K562 (cell line): ENCODE measurements at regions not wholly inside any gene's neighbourhood (a gene's known extent, or its start where the extent isn't known, plus 50 kb on each side); places are given as distances from the start of the nearest gene placed in this dataset.

Source experiments
- ATAC-seq: fragments of 200-7000 bp; cut with Tn5 transposase; 3 replicates; pipeline ENCODE4 v1.9.1; 2020; ENCODE audit warnings: moderate library complexity
- BruUV-seq: library from RNA; stranded (reverse); fragments of 400-500 nt; replicated peaks from 2 replicates; lab custom pipeline; 2021; lab: Mats Ljungman, UMichigan
- CTCF ChIA-PET: fragments of 300-600 bp; formaldehyde crosslinking; extraction: SDS; loops from one replicate; lab custom pipeline; 2021; ENCODE audit warnings: low intra/inter-chr PET ratio; lab: Yijun Ruan, JAX
- POLR2A ChIA-PET: fragments of 300-600, 350-650 bp; sonication (Branson Sonifier 250); formaldehyde crosslinking; extraction: SDS; loops from one replicate; lab custom pipeline; 2021; ENCODE audit warnings: antibody characterized with exemption, inconsistent platforms; lab: Yijun Ruan, JAX
- DNase-seq, 4 experiments: peaks; one replicate each; pipeline versions ENCODE4 v3.0.0 to v3.0.0-alpha.2; 2011 to 2018; ENCODE audit warnings: low spot score in 3 of 4, mixed read lengths in 3 of 4; ENCODE audit errors: extremely low read depth in 1 of 4
- FAIRE-seq: peaks from 2 replicates; lab custom pipeline; 2011; peaks lifted over from hg19 to GRCh38; lab: Jason Lieb, UNC
- H2AFZ ChIP-seq: 2 replicates; pipeline ENCODE4 v1.6.0; 2011; ENCODE audit warnings: low read depth, low read length, control low read depth, inconsistent platforms
- H3K27ac ChIP-seq: fragments of 200-600 bp; 3 replicates; pipeline ENCODE4 v1.8.0; 2011; ENCODE audit warnings: low read depth, mild to moderate bottlenecking, control low read depth, inconsistent platforms, low read length, moderate library complexity, mixed read lengths; ENCODE audit errors: extremely low read depth
- H3K27me3 ChIP-seq, 2 experiments: fragments of 300-600 bp in 1 of 2; 2 replicates in 1 of 2; 3 replicates in 1 of 2; pipeline versions ENCODE4 v1.6.0 to v1.8.0; 2011; ENCODE audit warnings: inconsistent platforms in 2 of 2, low read length in 2 of 2, mild to moderate bottlenecking in 1 of 2, mixed read lengths in 1 of 2, moderate library complexity in 1 of 2; ENCODE audit not compliant: control insufficient read depth in 2 of 2, insufficient read depth in 2 of 2
- H3K36me3 ChIP-seq: fragments of 300-600 bp; 3 replicates; pipeline ENCODE4 v1.8.0; 2011; ENCODE audit warnings: mild to moderate bottlenecking, low read length, inconsistent platforms; ENCODE audit not compliant: control insufficient read depth, insufficient read depth
- H3K4me1 ChIP-seq, 2 experiments: fragments of 200-600 bp in 1 of 2; replicated peaks in 1 of 2; 2 replicates in 1 of 2; 3 replicates in 1 of 2; pipeline versions ENCODE4 v1.5.1 to v1.8.0; 2011; ENCODE audit warnings: inconsistent platforms in 2 of 2, low read length in 2 of 2, mild to moderate bottlenecking in 1 of 2, mixed read lengths in 1 of 2, moderate library complexity in 1 of 2; ENCODE audit not compliant: control insufficient read depth in 2 of 2, insufficient read depth in 2 of 2
- H3K4me2 ChIP-seq: 2 replicates; pipeline ENCODE4 v1.6.1; 2011; ENCODE audit warnings: low read length, control low read depth, inconsistent platforms, mixed read lengths; ENCODE audit not compliant: insufficient read depth
- H3K4me3 ChIP-seq: fragments of 200-600 bp; sonication (generic), shearing (Covaris generic); 2 replicates; pipeline ENCODE4 v1.5.1; 2016; ENCODE audit warnings: control low read depth, inconsistent platforms
- H3K79me2 ChIP-seq: fragments of 200-600 bp; 3 replicates; pipeline ENCODE4 v1.8.0; 2011; ENCODE audit warnings: low read length, inconsistent platforms; ENCODE audit not compliant: control insufficient read depth, insufficient read depth
- H3K9ac ChIP-seq, 2 experiments: 2 replicates each; pipeline versions ENCODE4 v1.6.0 to v1.6.1; 2011; ENCODE audit warnings: low read depth in 2 of 2, low read length in 2 of 2, control low read depth in 1 of 2, inconsistent platforms in 1 of 2, mild to moderate bottlenecking in 1 of 2, mixed read lengths in 1 of 2; ENCODE audit not compliant: insufficient read depth in 1 of 2
- H3K9me1 ChIP-seq: one replicate; pipeline ENCODE4 v1.6.0; 2011; ENCODE audit warnings: inconsistent platforms, mild to moderate bottlenecking, low read length, moderate library complexity; ENCODE audit not compliant: control insufficient read depth, insufficient read depth
- H3K9me3 ChIP-seq: replicated peaks from 2 replicates; pipeline ENCODE4 v1.5.1; 2011; ENCODE audit warnings: low read depth, low read length, inconsistent platforms; ENCODE audit not compliant: control insufficient read depth, insufficient read depth
- H4K20me1 ChIP-seq: replicated peaks from 2 replicates; pipeline ENCODE4 v1.6.1; 2011; ENCODE audit warnings: low read length, inconsistent platforms, mixed read lengths; ENCODE audit not compliant: control insufficient read depth, insufficient read depth
- ASH1L ChIP-seq: fragments of 450-650 bp; IDR thresholded peaks from 2 replicates; pipeline ENCODE4 v1.6.1; 2018; ENCODE audit warnings: borderline replicate concordance, mild to moderate bottlenecking, low read depth; ENCODE audit not compliant: partially characterized antibody
- GTF2B ChIP-seq: IDR thresholded peaks from 2 replicates; pipeline ENCODE4 v1.6.1; 2011; ENCODE audit not compliant: insufficient read length; ENCODE audit errors: extremely low read depth
- KAT2B ChIP-seq: IDR thresholded peaks from one replicate; pipeline ENCODE4 v1.6.1; 2012; ENCODE audit warnings: low read depth, mild to moderate bottlenecking, control low read depth, inconsistent platforms, low read length, moderate library complexity
- NFXL1 ChIP-seq: fragments of 450-650 bp; formaldehyde crosslinking; IDR thresholded peaks from 2 replicates; pipeline ENCODE4 v1.4.0; 2021; ENCODE audit warnings: mild to moderate bottlenecking
- SRSF9 ChIP-seq: fragments of 200-400 bp; formaldehyde crosslinking; IDR thresholded peaks from 2 replicates; pipeline ENCODE4 v1.6.1; 2017; ENCODE audit warnings: low read depth, low read length, borderline replicate concordance
- TRIM28 ChIP-seq: fragments of 450-650 bp; IDR thresholded peaks from 2 replicates; pipeline ENCODE4 v1.6.1; 2017
- ZC3H11A ChIP-seq: IDR thresholded peaks from 2 replicates; pipeline ENCODE4 v1.6.1; 2012; ENCODE audit warnings: low read depth, low read length, improper control_type of control experiment
- WGBS: fragments of 100-300 bp; shearing (Covaris generic); methylation state at CpG from one replicate; pipeline ENCODE4 v1.1.6; 2016; ENCODE audit warnings: low coverage, mixed read lengths; ENCODE audit not compliant: insufficient coverage; ENCODE audit errors: missing lambda C conversion rate; 5-methylcytosine and 5-hydroxymethylcytosine counted together
- in situ Hi-C: fragments of 300-500 bp; cut with MboI; formaldehyde crosslinking; loops from 4 replicates; pipeline ENCODE4 v1.15.0; 2018; ENCODE audit warnings: inconsistent platforms, mixed read lengths
- intact Hi-C: fragments of 100-400 bp; cut with micrococcal nuclease; formaldehyde crosslinking; loops from 2 replicates; pipeline ENCODE4 v1.14.2; 2022
- TF ChIP-seq, protein P1 (sequence below): sonication (generic); formaldehyde crosslinking; IDR thresholded peaks from 2 replicates; pipeline ENCODE4 v1.8.1; 2023; ENCODE audit warnings: mild to moderate bottlenecking, missing genetic modification reagents
- TF ChIP-seq, protein P2 (sequence below): fragments of 450-650 bp; IDR thresholded peaks from 2 replicates; pipeline ENCODE4 v1.6.1; 2016; ENCODE audit warnings: mild to moderate bottlenecking, moderate library complexity

- no peak overlapping the region for H2AFZ ChIP-seq
- no peaks in the 10 kb centered on the region for H4K20me1 ChIP-seq
- DNase-seq (no peak), ATAC-seq (no peak), FAIRE-seq (no peak)
- no peaks in the 10 kb centered on the region for H3K4me1 ChIP-seq
- H3K27me3 ChIP-seq = no peaks in the 10 kb centered on the region
- H3K36me3 ChIP-seq = no peaks in the 10 kb centered on the region
- H3K79me2 ChIP-seq = no peaks in the 10 kb centered on the region
- 0% methylated on average over 2 of the region's 2 CpGs for WGBS
- POLR2A ChIA-PET = no interaction called here
- intact Hi-C loops (no loop called here), in situ Hi-C loops (no loop called here)
- H3K9me1 ChIP-seq = no peaks in the 10 kb centered on the region
- no peak overlapping the region for H3K9ac ChIP-seq
- H3K4me3 ChIP-seq = no peak overlapping the region
- no peak overlapping the region for H3K27ac ChIP-seq
- H3K9me3 ChIP-seq = no peaks in the 10 kb centered on the region
- BruUV-seq = no TSS peak
- H3K4me2 ChIP-seq = no peak overlapping the region
- CTCF ChIA-PET = no interaction called here
- TF ChIP-seq GTF2B = no peak
- no peak for TF ChIP-seq KAT2B
- no peak for TF ChIP-seq ASH1L
- TF ChIP-seq SRSF9 = no peak
- no peak for TF ChIP-seq TRIM28
- TF ChIP-seq, protein P1, sequence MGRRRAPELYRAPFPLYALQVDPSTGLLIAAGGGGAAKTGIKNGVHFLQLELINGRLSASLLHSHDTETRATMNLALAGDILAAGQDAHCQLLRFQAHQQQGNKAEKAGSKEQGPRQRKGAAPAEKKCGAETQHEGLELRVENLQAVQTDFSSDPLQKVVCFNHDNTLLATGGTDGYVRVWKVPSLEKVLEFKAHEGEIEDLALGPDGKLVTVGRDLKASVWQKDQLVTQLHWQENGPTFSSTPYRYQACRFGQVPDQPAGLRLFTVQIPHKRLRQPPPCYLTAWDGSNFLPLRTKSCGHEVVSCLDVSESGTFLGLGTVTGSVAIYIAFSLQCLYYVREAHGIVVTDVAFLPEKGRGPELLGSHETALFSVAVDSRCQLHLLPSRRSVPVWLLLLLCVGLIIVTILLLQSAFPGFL (CRISPR knock-in tag) = no peak
- no peak for TF ChIP-seq ZC3H11A
- TF ChIP-seq NFXL1 (CRISPR knock-in tag) = no peak
- TF ChIP-seq, protein P2, sequence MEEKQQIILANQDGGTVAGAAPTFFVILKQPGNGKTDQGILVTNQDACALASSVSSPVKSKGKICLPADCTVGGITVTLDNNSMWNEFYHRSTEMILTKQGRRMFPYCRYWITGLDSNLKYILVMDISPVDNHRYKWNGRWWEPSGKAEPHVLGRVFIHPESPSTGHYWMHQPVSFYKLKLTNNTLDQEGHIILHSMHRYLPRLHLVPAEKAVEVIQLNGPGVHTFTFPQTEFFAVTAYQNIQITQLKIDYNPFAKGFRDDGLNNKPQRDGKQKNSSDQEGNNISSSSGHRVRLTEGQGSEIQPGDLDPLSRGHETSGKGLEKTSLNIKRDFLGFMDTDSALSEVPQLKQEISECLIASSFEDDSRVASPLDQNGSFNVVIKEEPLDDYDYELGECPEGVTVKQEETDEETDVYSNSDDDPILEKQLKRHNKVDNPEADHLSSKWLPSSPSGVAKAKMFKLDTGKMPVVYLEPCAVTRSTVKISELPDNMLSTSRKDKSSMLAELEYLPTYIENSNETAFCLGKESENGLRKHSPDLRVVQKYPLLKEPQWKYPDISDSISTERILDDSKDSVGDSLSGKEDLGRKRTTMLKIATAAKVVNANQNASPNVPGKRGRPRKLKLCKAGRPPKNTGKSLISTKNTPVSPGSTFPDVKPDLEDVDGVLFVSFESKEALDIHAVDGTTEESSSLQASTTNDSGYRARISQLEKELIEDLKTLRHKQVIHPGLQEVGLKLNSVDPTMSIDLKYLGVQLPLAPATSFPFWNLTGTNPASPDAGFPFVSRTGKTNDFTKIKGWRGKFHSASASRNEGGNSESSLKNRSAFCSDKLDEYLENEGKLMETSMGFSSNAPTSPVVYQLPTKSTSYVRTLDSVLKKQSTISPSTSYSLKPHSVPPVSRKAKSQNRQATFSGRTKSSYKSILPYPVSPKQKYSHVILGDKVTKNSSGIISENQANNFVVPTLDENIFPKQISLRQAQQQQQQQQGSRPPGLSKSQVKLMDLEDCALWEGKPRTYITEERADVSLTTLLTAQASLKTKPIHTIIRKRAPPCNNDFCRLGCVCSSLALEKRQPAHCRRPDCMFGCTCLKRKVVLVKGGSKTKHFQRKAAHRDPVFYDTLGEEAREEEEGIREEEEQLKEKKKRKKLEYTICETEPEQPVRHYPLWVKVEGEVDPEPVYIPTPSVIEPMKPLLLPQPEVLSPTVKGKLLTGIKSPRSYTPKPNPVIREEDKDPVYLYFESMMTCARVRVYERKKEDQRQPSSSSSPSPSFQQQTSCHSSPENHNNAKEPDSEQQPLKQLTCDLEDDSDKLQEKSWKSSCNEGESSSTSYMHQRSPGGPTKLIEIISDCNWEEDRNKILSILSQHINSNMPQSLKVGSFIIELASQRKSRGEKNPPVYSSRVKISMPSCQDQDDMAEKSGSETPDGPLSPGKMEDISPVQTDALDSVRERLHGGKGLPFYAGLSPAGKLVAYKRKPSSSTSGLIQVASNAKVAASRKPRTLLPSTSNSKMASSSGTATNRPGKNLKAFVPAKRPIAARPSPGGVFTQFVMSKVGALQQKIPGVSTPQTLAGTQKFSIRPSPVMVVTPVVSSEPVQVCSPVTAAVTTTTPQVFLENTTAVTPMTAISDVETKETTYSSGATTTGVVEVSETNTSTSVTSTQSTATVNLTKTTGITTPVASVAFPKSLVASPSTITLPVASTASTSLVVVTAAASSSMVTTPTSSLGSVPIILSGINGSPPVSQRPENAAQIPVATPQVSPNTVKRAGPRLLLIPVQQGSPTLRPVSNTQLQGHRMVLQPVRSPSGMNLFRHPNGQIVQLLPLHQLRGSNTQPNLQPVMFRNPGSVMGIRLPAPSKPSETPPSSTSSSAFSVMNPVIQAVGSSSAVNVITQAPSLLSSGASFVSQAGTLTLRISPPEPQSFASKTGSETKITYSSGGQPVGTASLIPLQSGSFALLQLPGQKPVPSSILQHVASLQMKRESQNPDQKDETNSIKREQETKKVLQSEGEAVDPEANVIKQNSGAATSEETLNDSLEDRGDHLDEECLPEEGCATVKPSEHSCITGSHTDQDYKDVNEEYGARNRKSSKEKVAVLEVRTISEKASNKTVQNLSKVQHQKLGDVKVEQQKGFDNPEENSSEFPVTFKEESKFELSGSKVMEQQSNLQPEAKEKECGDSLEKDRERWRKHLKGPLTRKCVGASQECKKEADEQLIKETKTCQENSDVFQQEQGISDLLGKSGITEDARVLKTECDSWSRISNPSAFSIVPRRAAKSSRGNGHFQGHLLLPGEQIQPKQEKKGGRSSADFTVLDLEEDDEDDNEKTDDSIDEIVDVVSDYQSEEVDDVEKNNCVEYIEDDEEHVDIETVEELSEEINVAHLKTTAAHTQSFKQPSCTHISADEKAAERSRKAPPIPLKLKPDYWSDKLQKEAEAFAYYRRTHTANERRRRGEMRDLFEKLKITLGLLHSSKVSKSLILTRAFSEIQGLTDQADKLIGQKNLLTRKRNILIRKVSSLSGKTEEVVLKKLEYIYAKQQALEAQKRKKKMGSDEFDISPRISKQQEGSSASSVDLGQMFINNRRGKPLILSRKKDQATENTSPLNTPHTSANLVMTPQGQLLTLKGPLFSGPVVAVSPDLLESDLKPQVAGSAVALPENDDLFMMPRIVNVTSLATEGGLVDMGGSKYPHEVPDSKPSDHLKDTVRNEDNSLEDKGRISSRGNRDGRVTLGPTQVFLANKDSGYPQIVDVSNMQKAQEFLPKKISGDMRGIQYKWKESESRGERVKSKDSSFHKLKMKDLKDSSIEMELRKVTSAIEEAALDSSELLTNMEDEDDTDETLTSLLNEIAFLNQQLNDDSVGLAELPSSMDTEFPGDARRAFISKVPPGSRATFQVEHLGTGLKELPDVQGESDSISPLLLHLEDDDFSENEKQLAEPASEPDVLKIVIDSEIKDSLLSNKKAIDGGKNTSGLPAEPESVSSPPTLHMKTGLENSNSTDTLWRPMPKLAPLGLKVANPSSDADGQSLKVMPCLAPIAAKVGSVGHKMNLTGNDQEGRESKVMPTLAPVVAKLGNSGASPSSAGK = no peak
These were observed 348.4 kb upstream of the KLHL29 start for GRCh38 chr2:23036629-23037028.
